Heart right ventricle (tissue), 16 donors: ENCODE measurements at regions not wholly inside any gene's neighbourhood (a gene's known extent, or its start where the extent isn't known, plus 50 kb on each side); places are given as distances from the start of the nearest gene placed in this dataset.

Source experiments
- ATAC-seq, 8 donors: fragments of 200-7000 bp; cut with Tn5 transposase; one replicate each; pipeline ENCODE4 v1.9.1; 2020; ENCODE audit warnings: mild to moderate bottlenecking in 8 of 8, moderate library complexity in 8 of 8, moderate number of reproducible peaks in 1 of 8
- DNase-seq, 2 donors: peaks; one replicate each; pipeline ENCODE4 v3.0.0-alpha.2; 2020
- H3K27ac ChIP-seq, 10 donors: fragments of 200-600 bp; sonication (generic) in 2 of 10; one replicate each; pipeline versions ENCODE4 v1.5.0 to v1.8.0; 2020 to 2022; ENCODE audit warnings: mild to moderate bottlenecking in 3 of 10
- H3K27me3 ChIP-seq, 7 donors: fragments of 200-600 bp; one replicate each; pipeline ENCODE4 v1.8.0; 2021 to 2022; ENCODE audit warnings: mild to moderate bottlenecking in 2 of 7
- H3K36me3 ChIP-seq, 9 donors: fragments of 200-600 bp; sonication (generic) in 1 of 9; one replicate each; pipeline versions ENCODE4 v1.5.0 to v1.8.0; 2020 to 2022; ENCODE audit warnings: mild to moderate bottlenecking in 2 of 9
- H3K4me1 ChIP-seq, 9 donors: fragments of 200-600 bp; sonication (generic) in 1 of 9; one replicate each; pipeline versions ENCODE4 v1.5.0 to v1.8.0; 2020 to 2022; ENCODE audit warnings: mild to moderate bottlenecking in 4 of 9
- H3K4me3 ChIP-seq, 10 donors: fragments of 200-600 bp; sonication (generic) in 2 of 10; one replicate each; pipeline versions ENCODE4 v1.5.0 to v1.8.0; 2020 to 2022; ENCODE audit warnings: mild to moderate bottlenecking in 7 of 10, moderate library complexity in 2 of 10
- H3K9me3 ChIP-seq, 11 donors: fragments of 200-600 bp in 10 of 11; sonication (generic) in 2 of 11; one replicate each; pipeline versions ENCODE4 v1.5.0 to v1.8.0; 2013 to 2022; ENCODE audit warnings: mild to moderate bottlenecking in 2 of 11, control low read depth in 1 of 11, moderate library complexity in 1 of 11
- CTCF ChIP-seq, 9 donors: fragments of 200-600 bp; sonication (generic) in 2 of 9; IDR thresholded peaks; one replicate each; pipeline versions ENCODE4 v1.5.0 to v1.8.0; 2021 to 2022; ENCODE audit warnings: antibody characterized with exemption in 9 of 9, mild to moderate bottlenecking in 5 of 9, moderate library complexity in 1 of 9
- WGBS, 2 donors: extraction: QIAGEN DNeasy Blood & Tissue Kit; methylation state at CpG; one replicate each; pipeline ENCODE4 v1.1.7; 2013; ENCODE audit warnings: inconsistent platforms in 1 of 2; 5-methylcytosine and 5-hydroxymethylcytosine counted together
- intact Hi-C, 10 donors: fragments of 100-400 bp; cut with DNase I; formaldehyde crosslinking; loops; one replicate each; pipeline versions ENCODE4 v1.11.1 to v1.14.2; 2022
- donor health status: Arrhythmogenic right ventricular cardiomyopathy.
- donor health status: ischemic (EF 13 %, LVEDD 7.1; RV severe dilation, severe dysfunction).
- donor health status: healthy with polysubstance abuse.
- donor health status: DM: no; HTN: yes; CAD: no.
- donor health status: DM: no; HTN: no; CAD: no.
- donor health status: ischemic (EF 25% LVEDD 6.9; RV normal size, moderate dysfunction).
- donor health status: ischemic (EF 25% LVEDD 5.7; RV mildly dilated, moderate dysfunction).
- donor health status: healthy.
- donor health status: DM: yes; HTN: yes; CAD: no.
- donor health status: Ischemic cardiomyopathy.
- donor health status: ischemic (EF 35%, LVEDD 5.7; RV mildly dilated, moderate dysfunction).
- donor health status: nonischemic (EF 11% LVEDD 7.7; RV severe dilation, severe dysfunction).
- donor health status: DM: yes; HTN: yes; CAD: no.
- donor health status: PGD.
- donor health status: ischemic (EF 29% LVEDD 5.4; RV normal size, mild dysfunction).
- donor health status: nonischemic (EF 23%, LVEDD 6.1; RV moderate dilation, normal function).

GRCh38 chr16:27634779-27635178 lies 84.8 kb downstream of the KATNIP start:
- Histone ChIP-seq H3K4me1 (no peaks in the 10 kb centered on the region), H3K36me3 (peaks cover 0 to 52% (median 7%) of the 10 kb centered on the region in 9 donors), H3K27me3 (no peaks in the 10 kb centered on the region), H3K4me3 (no peak overlapping the region), H3K9me3 (no peaks in the 10 kb centered on the region), H3K27ac (no peak overlapping the region)
- no peak for DNase-seq
- no peak for TF ChIP-seq CTCF (IDR thresholded peaks at IDR 0.05)
- intact Hi-C loops, result loop anchor here in 3 of 10 donors (10.0 kb wide), 3 partner anchors 230 to 440 kb away; no protein-coding TSS in a partner anchor
- 86 to 87% methylated on average over 8 of the region's 8 CpGs for WGBS, 2 donors
- ATAC-seq, result no peak

GRCh38 chr16:27636453-27637240 lies 86.7 kb downstream of the KATNIP start:
- Histone ChIP-seq H3K36me3 (peaks cover 0 to 39% (median 5%) of the 10 kb centered on the region in 9 donors), H3K27me3 (no peaks in the 10 kb centered on the region), H3K27ac (no peak overlapping the region), H3K4me3 (no peak overlapping the region), H3K4me1 (no peaks in the 10 kb centered on the region), H3K9me3 (no peaks in the 10 kb centered on the region)
- intact Hi-C loops, result loop anchor here in 3 of 10 donors (10.0 kb wide), 3 partner anchors 228 to 438 kb away; no protein-coding TSS in a partner anchor
- DNase-seq (no peak), ATAC-seq (no peak)
- 82 to 83% methylated on average over 7 of the region's 7 CpGs for WGBS, 2 donors
- no peak for TF ChIP-seq CTCF (IDR thresholded peaks at IDR 0.05)

GRCh38 chr16:27638833-27639560 lies 89.1 kb downstream of the KATNIP start:
- Histone ChIP-seq H3K9me3 (no peaks in the 10 kb centered on the region), H3K4me1 (no peaks in the 10 kb centered on the region), H3K27ac (no peak overlapping the region), H3K4me3 (no peak overlapping the region), H3K27me3 (no peaks in the 10 kb centered on the region), H3K36me3 (peaks cover 0 to 24% (median 0%) of the 10 kb centered on the region in 9 donors)
- intact Hi-C loops, result loop anchor here in 3 of 10 donors (10.0 kb wide), 3 partner anchors 226 to 436 kb away; no protein-coding TSS in a partner anchor
- no peak for TF ChIP-seq CTCF (IDR thresholded peaks at IDR 0.05)
- WGBS, 2 donors, result 84 to 87% methylated on average over 15 of the region's 15 CpGs
- ATAC-seq (no peak), DNase-seq (no peak)

GRCh38 chr16:27639561-27640276 lies 89.8 kb downstream of the KATNIP start:
- 71 to 75% methylated on average over 7 of the region's 7 CpGs for WGBS, 2 donors
- H3K36me3 ChIP-seq, result peaks cover 0 to 21% (median 0%) of the 10 kb centered on the region in 9 donors
- DNase-seq (peak in 1 of 2 donors; percentile 16), ATAC-seq (peak in 7 of 8 donors; percentile 49 to 80 (median 69))
- H3K27me3 ChIP-seq, result no peaks in the 10 kb centered on the region
- TF ChIP-seq CTCF (IDR thresholded peaks at IDR 0.05), result peak; percentile 12 to 68 (median 61)
- H3K4me3 ChIP-seq, result no peak overlapping the region
- H3K4me1 ChIP-seq, result no peaks in the 10 kb centered on the region
- intact Hi-C loops, result loop anchor here in 8 of 10 donors (5.0 to 10.0 kb wide), 8 partner anchors 125 to 435 kb away; partner anchors contain the start of gene GSG1L (in 1 of the 8)
- H3K9me3 ChIP-seq, result no peaks in the 10 kb centered on the region
- H3K27ac ChIP-seq, result no peak overlapping the region
